ENCODE measurements at regions not wholly inside any gene's neighbourhood (a gene's known extent, or its start where the extent isn't known, plus 50 kb on each side); places are given as distances from the start of the nearest gene placed in this dataset.

DNA sequence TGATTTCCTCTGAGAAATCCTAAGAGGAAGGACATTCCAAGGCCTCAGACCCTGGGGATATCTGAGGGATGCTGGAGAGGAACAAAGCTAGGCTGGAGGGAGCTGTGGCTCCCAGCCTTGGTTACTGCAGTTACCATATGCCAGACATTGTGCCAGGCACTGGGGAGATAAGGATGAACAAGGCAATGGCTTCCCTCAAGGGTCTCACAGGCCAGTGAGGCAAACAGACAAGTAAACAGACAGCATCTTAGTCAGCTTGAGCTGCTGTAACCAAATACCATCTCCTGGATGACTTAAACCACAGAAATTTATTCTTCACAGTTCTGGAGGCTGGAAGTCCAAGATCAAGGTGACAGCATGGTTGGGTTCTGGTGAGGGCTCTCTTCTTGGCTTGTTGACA, 91.8 kb downstream of the SKA1 start:
- DNase-seq, result peak; percentile 2
- H3K4me3 ChIP-seq (ENCODE audit: low read depth, low read length), result no peak overlapping the region
- H3K27ac ChIP-seq, result no peak overlapping the region
- H3K36me3 ChIP-seq (replicated peaks), result no peaks in the 10 kb centered on the region
- in situ Hi-C loops (cut with HindIII; ENCODE audit: low pct_ligation_motif_present, low sequenced_read_pairs), result no loop called here
- H3K27me3 ChIP-seq (replicated peaks), result no peaks in the 10 kb centered on the region
- TF ChIP-seq, protein P1, sequence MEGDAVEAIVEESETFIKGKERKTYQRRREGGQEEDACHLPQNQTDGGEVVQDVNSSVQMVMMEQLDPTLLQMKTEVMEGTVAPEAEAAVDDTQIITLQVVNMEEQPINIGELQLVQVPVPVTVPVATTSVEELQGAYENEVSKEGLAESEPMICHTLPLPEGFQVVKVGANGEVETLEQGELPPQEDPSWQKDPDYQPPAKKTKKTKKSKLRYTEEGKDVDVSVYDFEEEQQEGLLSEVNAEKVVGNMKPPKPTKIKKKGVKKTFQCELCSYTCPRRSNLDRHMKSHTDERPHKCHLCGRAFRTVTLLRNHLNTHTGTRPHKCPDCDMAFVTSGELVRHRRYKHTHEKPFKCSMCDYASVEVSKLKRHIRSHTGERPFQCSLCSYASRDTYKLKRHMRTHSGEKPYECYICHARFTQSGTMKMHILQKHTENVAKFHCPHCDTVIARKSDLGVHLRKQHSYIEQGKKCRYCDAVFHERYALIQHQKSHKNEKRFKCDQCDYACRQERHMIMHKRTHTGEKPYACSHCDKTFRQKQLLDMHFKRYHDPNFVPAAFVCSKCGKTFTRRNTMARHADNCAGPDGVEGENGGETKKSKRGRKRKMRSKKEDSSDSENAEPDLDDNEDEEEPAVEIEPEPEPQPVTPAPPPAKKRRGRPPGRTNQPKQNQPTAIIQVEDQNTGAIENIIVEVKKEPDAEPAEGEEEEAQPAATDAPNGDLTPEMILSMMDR (IDR thresholded peaks at IDR 0.05; ENCODE audit: low read depth, low read length, missing control alignments), result no peak

DNA sequence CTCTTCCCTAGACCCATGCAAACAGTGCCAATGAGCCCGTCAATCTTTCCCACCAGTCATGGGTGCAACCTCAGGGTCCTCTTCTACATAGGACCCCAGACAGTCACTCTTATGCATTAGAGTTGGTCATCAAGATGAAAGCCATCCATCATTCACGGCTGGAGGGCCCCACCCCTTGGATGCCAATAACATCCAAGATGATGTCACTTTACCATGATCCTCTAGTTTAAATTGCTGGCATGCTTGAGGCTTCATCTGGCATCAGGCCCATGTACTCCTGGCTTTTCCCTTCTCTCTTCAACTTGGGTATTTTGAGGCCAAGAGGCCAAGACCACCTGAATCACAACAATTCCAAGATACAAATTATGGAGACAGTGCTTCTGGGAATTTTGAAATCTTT, 91.1 kb upstream of the MAPK4 start:
- Histone ChIP-seq H3K4me3 (ENCODE audit: low read depth, low read length) (no peak overlapping the region), H3K27me3 (replicated peaks) (no peaks in the 10 kb centered on the region), H3K36me3 (replicated peaks) (no peaks in the 10 kb centered on the region), H3K27ac (no peak overlapping the region)
- in situ Hi-C loops (cut with HindIII; ENCODE audit: low pct_ligation_motif_present, low sequenced_read_pairs), result no loop called here
- TF ChIP-seq, protein P1 (IDR thresholded peaks at IDR 0.05; ENCODE audit: low read depth, low read length, missing control alignments), result no peak
- no peak for DNase-seq

DNA sequence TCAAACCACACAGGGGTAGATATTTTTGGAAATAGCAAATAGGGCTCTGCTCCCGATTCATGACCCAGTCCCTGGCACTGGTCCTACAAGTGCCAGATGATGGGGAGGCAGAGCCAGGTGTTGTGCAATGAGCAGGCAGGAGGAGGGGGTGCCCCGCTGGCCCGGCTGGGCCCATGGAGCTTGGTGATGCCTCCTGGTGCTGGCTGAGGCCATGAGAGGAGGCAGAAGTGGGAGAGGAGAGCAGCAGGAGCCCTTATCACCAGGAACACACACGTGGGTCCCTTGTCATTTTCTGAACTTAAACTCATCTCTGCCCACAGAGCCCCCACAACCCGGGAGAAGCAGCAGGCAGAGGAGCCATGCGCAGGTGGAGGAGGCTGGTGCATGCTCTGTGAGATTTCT, 90.5 kb upstream of the MAPK4 start:
- H3K27me3 ChIP-seq (replicated peaks), result no peaks in the 10 kb centered on the region

DNA sequence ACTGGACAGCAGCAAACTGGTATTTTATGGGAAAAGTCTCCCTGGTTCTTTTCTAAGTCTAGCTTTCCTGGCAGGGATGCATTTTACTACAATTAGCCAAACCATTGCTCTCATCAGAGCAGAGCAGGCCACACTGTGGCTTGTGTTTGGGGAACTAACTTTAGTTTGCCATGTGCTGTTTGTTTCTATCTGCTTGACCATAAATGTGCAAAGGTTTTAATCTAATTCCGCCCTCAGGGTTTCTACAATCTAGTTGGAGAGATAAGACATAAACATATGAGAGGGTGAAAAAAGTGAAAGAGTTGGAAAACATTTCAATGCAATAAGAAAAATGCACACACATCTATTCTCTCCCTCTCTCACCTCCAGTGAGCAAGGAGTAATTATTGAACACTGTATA, 86.9 kb upstream of the MAPK4 start:
- in situ Hi-C loops (cut with HindIII; ENCODE audit: low pct_ligation_motif_present, low sequenced_read_pairs), result no loop called here
- no peak for DNase-seq
- TF ChIP-seq, protein P1 (IDR thresholded peaks at IDR 0.05; ENCODE audit: low read depth, low read length, missing control alignments), result no peak
- no peak overlapping the region for H3K27ac ChIP-seq
- H3K4me3 ChIP-seq (ENCODE audit: low read depth, low read length), result no peak overlapping the region
- no peaks in the 10 kb centered on the region for H3K36me3 ChIP-seq (replicated peaks)
- no peaks in the 10 kb centered on the region for H3K27me3 ChIP-seq (replicated peaks)

More for the DNA sequence above, 90.5 kb upstream of the MAPK4 start:
- no peak for DNase-seq
- no peaks in the 10 kb centered on the region for H3K36me3 ChIP-seq (replicated peaks)
- H3K27ac ChIP-seq, result no peak overlapping the region
- H3K4me3 ChIP-seq (ENCODE audit: low read depth, low read length), result no peak overlapping the region
- in situ Hi-C loops (cut with HindIII; ENCODE audit: low pct_ligation_motif_present, low sequenced_read_pairs), result no loop called here
- TF ChIP-seq, protein P1 (IDR thresholded peaks at IDR 0.05; ENCODE audit: low read depth, low read length, missing control alignments), result no peak

DNA sequence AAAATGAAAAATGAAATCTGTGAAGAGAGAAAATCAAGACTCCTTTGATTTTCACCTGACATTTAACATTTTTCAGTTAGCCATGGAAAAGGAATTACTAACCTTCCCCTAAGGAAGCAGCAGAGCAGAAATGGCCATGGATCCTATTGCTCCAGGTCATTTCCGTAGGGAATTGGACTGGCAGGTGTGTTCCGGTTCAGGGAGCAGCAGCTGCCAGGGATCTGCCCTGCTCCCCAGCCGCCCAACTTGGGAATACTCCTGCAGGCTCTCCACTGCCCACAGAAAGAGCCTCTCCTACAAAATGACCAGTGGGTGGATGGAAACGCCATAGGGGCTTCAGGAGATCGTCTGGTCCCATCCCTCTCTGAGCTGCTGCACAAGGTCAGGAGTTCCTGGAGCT, 86.0 kb upstream of the MAPK4 start:
- H3K36me3 ChIP-seq (replicated peaks), result no peaks in the 10 kb centered on the region
- H3K27me3 ChIP-seq (replicated peaks), result no peaks in the 10 kb centered on the region
- H3K27ac ChIP-seq, result no peak overlapping the region
- in situ Hi-C loops (cut with HindIII; ENCODE audit: low pct_ligation_motif_present, low sequenced_read_pairs), result no loop called here
- TF ChIP-seq, protein P1 (IDR thresholded peaks at IDR 0.05; ENCODE audit: low read depth, low read length, missing control alignments), result no peak
- no peak for DNase-seq
- no peak overlapping the region for H3K4me3 ChIP-seq (ENCODE audit: low read depth, low read length)

DNA sequence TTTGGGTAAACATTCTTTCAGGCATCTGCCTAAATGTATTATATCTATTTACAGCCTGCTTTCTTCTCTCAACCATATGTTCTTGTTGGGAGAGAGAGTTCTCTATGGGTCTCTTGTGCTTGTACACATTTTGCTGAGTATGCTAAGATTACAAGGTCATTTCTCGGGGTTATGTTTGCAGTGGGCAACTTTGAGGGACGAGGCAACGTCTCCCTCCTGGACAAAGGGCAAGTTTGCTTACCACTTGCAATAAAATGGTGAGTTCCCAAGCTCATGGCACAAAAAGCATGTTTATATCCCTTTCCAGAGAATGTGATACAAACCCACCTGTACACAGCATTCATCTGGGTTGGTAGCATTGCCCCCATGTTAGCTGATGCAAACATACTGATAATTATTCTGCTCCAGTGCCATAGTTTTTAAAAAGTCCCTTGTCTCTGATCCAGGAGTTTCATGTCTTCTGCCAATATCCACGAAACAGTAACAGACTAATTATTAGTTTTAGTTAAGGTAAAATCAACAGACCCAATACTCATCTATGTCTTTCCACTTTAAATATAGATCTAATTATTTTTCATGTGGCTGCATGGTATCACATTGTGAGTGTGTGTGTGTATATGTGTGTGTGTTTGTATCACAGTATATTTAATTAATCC, 84.2 kb upstream of the MAPK4 start:
- TF ChIP-seq, protein P1 (IDR thresholded peaks at IDR 0.05; ENCODE audit: low read depth, low read length, missing control alignments), result no peak
- Histone ChIP-seq H3K27me3 (replicated peaks) (no peaks in the 10 kb centered on the region), H3K27ac (no peak overlapping the region), H3K36me3 (replicated peaks) (no peaks in the 10 kb centered on the region), H3K4me3 (ENCODE audit: low read depth, low read length) (no peak overlapping the region)
- in situ Hi-C loops (cut with HindIII; ENCODE audit: low pct_ligation_motif_present, low sequenced_read_pairs), result no loop called here
- DNase-seq, result no peak

Data from brain microvascular endothelial cell (primary cell).